NT2/D1 (cell line): ENCODE measurements at regions not wholly inside any gene's neighbourhood (a gene's known extent, or its start where the extent isn't known, plus 50 kb on each side); places are given as distances from the start of the nearest gene placed in this dataset.

Source experiments
- SUZ12 ChIP-seq: IDR thresholded peaks from 2 replicates; pipeline ENCODE4 v1.6.1; 2011; ENCODE audit not compliant: insufficient read length, insufficient read depth; ENCODE audit errors: extremely low read depth
- YY1 ChIP-seq: IDR thresholded peaks from 2 replicates; pipeline ENCODE4 v1.6.1; 2011; ENCODE audit not compliant: insufficient read length, insufficient read depth
- ZNF274 ChIP-seq: IDR thresholded peaks from 2 replicates; pipeline ENCODE4 v1.6.1; 2011; ENCODE audit warnings: mild to moderate bottlenecking, low read depth, low read length

DNA sequence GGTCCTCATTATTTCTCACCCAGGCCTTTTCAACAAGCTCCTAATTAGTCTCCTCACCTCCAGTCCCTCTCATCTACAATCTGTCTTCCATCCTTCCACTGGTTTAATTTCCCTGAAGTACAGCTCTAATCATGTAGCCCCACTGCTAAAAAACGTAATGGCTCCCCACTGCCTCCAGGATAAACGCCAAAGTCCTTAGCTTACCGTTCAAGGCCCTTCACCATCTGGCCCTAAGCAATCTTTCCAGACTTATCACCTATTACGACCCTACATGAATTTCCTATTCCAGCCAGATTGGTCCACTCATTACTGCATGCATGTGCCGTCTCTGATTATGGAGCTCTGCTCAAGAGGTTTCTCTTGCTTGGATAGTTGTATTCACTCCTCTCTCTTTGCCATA is 83.1 kb upstream of the DAB1 start:
- TF ChIP-seq YY1 (no peak), ZNF274 (no peak), SUZ12 (no peak)
